Prostate gland (tissue), 2 donors: ENCODE measurements at regions not wholly inside any gene's neighbourhood (a gene's known extent, or its start where the extent isn't known, plus 50 kb on each side); places are given as distances from the start of the nearest gene placed in this dataset.

ENCODE experiments used
- DNase-seq: peaks from one replicate; pipeline ENCODE4 v3.0.0-alpha.2; 2019; ENCODE audit warnings: low spot score
- H3K27ac ChIP-seq, 2 donors: fragments of 200-600 bp; sonication (generic); 2 replicates each; pipeline ENCODE4 v1.5.1; 2017 to 2019
- H3K27me3 ChIP-seq: fragments of 200-600 bp; sonication (generic); replicated peaks from 2 replicates; pipeline ENCODE4 v1.5.1; 2019; ENCODE audit not compliant: insufficient read depth
- H3K36me3 ChIP-seq, 2 donors: fragments of 200-600 bp; sonication (generic); 1 replicate in 1 of 2; 2 replicates in 1 of 2; pipeline versions ENCODE4 v1.5.1 to v1.8.1; 2017 to 2019
- H3K4me1 ChIP-seq: fragments of 200-600 bp; sonication (generic); replicated peaks from 2 replicates; pipeline ENCODE4 v1.5.1; 2019
- H3K4me3 ChIP-seq, 2 donors: fragments of 200-600 bp; sonication (generic); 2 replicates each; pipeline ENCODE4 v1.5.1; 2017 to 2019
- H3K9me3 ChIP-seq: fragments of 200-600 bp; sonication (generic); 2 replicates; pipeline ENCODE4 v1.5.1; 2017
- POLR2A ChIP-seq: fragments of 450-650 bp; IDR thresholded peaks from one replicate; pipeline ENCODE4 v1.6.1; 2016; ENCODE audit warnings: antibody characterized with exemption, mild to moderate bottlenecking
- POLR2AphosphoS5 ChIP-seq: sonication (generic); formaldehyde crosslinking; IDR thresholded peaks from one replicate; pipeline ENCODE4 v1.6.1; 2017; ENCODE audit warnings: antibody characterized with exemption
- WGBS: methylation state at CpG from one replicate; pipeline ENCODE4 v1.1.5; 2018; 5-methylcytosine and 5-hydroxymethylcytosine counted together
- intact Hi-C: fragments of 100-400 bp; cut with DNase I; formaldehyde crosslinking; loops from one replicate; pipeline ENCODE4 v1.14.2; 2022
- TF ChIP-seq, protein P1 (sequence below), 4 experiments: fragments of 200-600 bp in 2 of 4; fragments of 450-650 bp in 2 of 4; sonication (generic) in 2 of 4; IDR thresholded peaks; 1 replicate in 3 of 4; 2 replicates in 1 of 4; pipeline ENCODE4 v1.5.1; 2016 to 2019; ENCODE audit warnings: antibody characterized with exemption in 4 of 4, mild to moderate bottlenecking in 2 of 4, moderate library complexity in 2 of 4

DNA sequence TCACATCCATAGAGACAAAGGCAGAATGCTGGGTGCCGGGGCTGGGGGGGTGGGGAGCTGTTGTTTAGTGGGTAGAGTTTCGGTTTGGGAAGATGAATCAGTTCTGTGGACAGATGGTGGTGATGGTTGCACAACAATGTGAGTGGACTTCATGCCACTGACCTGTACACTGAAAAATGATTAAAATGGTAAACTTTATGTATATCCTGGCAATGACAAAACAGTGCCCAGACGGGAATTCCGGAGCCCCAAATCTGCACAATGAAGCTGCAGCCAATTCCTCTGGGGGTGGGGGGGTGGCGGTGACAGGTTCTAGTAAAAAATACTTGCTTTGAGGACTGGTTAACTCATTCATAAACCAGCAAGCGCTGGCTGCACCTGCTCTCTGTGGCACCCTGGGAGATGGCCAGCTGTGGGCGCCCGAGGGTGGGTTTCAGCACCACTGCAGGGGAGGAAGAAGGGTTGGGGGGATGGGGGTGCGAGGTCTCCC lies 81.8 kb upstream of the HPCAL1 start:
- WGBS = 76% methylated on average over 9 of the region's 9 CpGs
- intact Hi-C loops = no loop called here

DNA sequence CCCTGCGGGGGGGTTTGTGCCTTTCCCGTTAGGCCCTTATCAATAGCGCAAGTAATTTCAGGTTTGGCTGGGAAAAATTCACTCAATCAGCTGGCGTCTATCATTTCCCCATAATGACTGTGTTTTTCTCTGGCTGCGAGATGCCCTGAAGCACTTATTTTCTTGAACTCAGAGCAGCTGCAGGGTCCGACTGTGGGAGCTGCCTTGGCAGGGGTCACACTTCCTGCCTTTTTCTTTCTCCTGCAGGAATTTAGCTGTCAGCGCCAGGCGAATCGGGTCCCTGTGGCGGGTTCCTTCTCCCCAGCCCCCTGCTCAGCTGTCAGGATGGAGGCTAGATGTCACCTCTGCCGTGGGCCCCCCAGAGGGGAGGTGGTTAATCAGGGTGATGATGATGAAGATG lies 81.3 kb upstream of the HPCAL1 start:
- Histone ChIP-seq H3K4me1 (no peaks in the 10 kb centered on the region), H3K4me3 (no peak overlapping the region), H3K27me3 (no peaks in the 10 kb centered on the region), H3K9me3 (no peaks in the 10 kb centered on the region), H3K27ac (no peak overlapping the region), H3K36me3 (no peaks in the 10 kb centered on the region)
- TF ChIP-seq POLR2AphosphoS5 (no peak), POLR2A (no peak)
- TF ChIP-seq, protein P1, sequence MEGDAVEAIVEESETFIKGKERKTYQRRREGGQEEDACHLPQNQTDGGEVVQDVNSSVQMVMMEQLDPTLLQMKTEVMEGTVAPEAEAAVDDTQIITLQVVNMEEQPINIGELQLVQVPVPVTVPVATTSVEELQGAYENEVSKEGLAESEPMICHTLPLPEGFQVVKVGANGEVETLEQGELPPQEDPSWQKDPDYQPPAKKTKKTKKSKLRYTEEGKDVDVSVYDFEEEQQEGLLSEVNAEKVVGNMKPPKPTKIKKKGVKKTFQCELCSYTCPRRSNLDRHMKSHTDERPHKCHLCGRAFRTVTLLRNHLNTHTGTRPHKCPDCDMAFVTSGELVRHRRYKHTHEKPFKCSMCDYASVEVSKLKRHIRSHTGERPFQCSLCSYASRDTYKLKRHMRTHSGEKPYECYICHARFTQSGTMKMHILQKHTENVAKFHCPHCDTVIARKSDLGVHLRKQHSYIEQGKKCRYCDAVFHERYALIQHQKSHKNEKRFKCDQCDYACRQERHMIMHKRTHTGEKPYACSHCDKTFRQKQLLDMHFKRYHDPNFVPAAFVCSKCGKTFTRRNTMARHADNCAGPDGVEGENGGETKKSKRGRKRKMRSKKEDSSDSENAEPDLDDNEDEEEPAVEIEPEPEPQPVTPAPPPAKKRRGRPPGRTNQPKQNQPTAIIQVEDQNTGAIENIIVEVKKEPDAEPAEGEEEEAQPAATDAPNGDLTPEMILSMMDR (IDR thresholded peaks at IDR 0.05) = no peak
- WGBS = 72% methylated on average over 11 of the region's 11 CpGs
- no peak for DNase-seq
- intact Hi-C loops = no loop called here

More for the DNA sequence above, 81.8 kb upstream of the HPCAL1 start:
- no peak overlapping the region for H3K27ac ChIP-seq
- no peak for DNase-seq
- H3K9me3 ChIP-seq = no peaks in the 10 kb centered on the region
- no peaks in the 10 kb centered on the region for H3K27me3 ChIP-seq
- no peaks in the 10 kb centered on the region for H3K36me3 ChIP-seq
- no peak overlapping the region for H3K4me3 ChIP-seq
- TF ChIP-seq POLR2AphosphoS5 = no peak
- TF ChIP-seq, protein P1 (IDR thresholded peaks at IDR 0.05) = no peak
- TF ChIP-seq POLR2A = no peak
- no peaks in the 10 kb centered on the region for H3K4me1 ChIP-seq

DNA sequence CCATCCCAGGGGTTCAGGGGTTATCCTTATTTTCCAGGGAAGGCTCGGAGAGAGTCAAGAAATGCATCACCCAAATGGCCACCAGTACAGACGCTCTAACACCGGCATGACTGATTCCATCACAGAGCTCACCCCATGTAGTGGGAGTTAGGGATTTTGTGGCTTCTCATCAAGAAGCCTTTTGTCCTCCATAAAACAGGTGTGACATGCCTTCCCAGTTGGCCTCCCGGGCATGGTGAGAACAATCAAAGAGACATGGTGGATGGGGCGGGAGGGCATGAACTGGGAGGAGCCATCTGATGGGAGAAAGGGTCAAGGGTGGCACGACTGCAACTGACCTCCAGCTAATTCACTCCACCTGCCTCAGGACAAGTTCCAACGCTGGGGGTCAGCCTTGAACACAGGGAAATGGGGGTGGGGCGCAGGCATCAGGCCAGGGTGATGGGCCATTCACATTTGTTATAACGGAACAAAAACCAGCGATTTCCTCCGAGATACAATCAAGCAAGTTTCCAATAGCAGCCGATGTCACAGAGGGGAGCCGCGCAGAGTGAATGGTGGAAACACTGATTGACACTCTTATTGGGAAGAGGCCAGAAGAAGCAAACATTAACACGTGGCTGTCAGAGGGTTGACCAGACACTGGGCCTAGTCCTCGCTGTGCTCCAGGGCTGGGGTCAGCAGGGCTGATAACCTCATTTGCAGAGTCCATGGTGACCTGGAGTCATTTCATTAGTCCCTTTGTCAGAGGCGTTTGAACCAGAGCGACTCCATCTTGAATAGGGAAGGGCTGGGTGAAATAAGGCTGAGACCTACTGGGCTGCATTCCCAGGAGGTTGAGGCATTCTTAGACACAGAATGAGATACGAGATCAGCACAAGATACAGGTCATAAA lies 80.5 kb upstream of the HPCAL1 start:
- DNase-seq = no peak
- Histone ChIP-seq H3K27me3 (no peaks in the 10 kb centered on the region), H3K27ac (no peak overlapping the region), H3K4me3 (no peak overlapping the region), H3K4me1 (no peaks in the 10 kb centered on the region), H3K36me3 (no peaks in the 10 kb centered on the region), H3K9me3 (no peaks in the 10 kb centered on the region)
- WGBS = 84% methylated on average over 19 of the region's 19 CpGs
- intact Hi-C loops = no loop called here
- TF ChIP-seq, protein P1 (IDR thresholded peaks at IDR 0.05) = no peak
- TF ChIP-seq POLR2A (no peak), POLR2AphosphoS5 (no peak)

DNA sequence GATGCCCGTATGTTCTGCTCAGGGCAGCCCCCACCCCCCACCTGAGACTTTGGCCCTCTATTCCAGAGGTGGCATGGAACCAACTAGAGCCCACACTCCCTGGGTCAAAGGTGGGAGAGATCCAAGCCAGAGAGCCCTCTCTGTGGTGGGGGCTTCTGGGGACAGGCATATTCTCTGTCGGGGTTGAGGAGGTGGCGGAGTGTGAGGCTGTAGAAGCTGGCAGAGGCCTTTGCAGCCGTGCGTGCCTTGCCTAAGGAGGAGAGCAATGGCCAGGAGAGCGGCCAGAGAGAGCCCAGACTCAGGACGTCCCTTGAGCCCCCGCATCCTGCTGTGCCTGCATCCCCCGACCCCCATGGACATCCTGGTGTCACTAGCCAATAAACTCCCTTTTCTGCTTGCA lies 79.2 kb upstream of the HPCAL1 start:
- 91% methylated on average over 9 of the region's 9 CpGs for WGBS
- intact Hi-C loops = no loop called here
- no peak overlapping the region for H3K4me3 ChIP-seq
- H3K9me3 ChIP-seq = no peaks in the 10 kb centered on the region
- no peak for DNase-seq
- no peak overlapping the region for H3K27ac ChIP-seq
- H3K4me1 ChIP-seq = no peaks in the 10 kb centered on the region
- no peaks in the 10 kb centered on the region for H3K27me3 ChIP-seq
- TF ChIP-seq, protein P1 (IDR thresholded peaks at IDR 0.05) = no peak
- TF ChIP-seq POLR2AphosphoS5 (no peak), POLR2A (no peak)
- H3K36me3 ChIP-seq = no peaks in the 10 kb centered on the region
